ENCODE measurements at regions not wholly inside any gene's neighbourhood (a gene's known extent, or its start where the extent isn't known, plus 50 kb on each side); places are given as distances from the start of the nearest gene placed in this dataset.

DNA sequence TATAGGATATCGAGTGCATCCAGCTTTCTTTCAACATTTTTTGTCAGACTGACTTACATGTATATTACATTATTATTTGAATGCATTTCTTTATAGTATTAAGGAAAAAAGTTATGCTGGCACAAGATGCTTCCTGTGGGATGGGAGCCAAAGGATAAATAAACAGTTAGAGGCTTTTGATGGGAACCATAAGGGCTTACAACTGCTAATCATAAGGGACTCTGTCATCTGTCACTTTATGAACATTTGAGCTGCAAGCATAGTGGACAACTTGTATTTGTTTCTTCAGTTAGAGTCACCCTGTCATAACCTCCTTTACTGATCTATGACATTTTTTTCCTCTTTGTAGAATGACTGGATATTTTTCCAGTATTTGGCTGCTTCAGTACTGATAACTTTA, 132.4 kb upstream of the CHORDC1 start:
- DNase-seq, result no peak
- Histone ChIP-seq H3K27me3 (ENCODE audit: control insufficient read depth in 2 of 2, insufficient read depth in 2 of 2, low read length in 2 of 2) (no peaks in the 10 kb centered on the region), H4K20me1 (ENCODE audit: insufficient read depth, low read length) (no peaks in the 10 kb centered on the region), H3K4me2 (replicated peaks; ENCODE audit: extremely low read depth, low read length, poor library complexity, severe bottlenecking) (no peak overlapping the region), H2AFZ (ENCODE audit: insufficient read depth, low read depth, low read length, poor library complexity, severe bottlenecking) (no peak overlapping the region), H3K4me1 (ENCODE audit: control insufficient read depth in 1 of 2, insufficient read depth in 2 of 2, low read length in 2 of 2) (peaks cover under 1% of the 10 kb centered on the region in 2 donors), H3K4me3 (replicated peaks in 1 of 3; ENCODE audit: low read depth in 2 of 3, low read length in 3 of 3) (no peak overlapping the region), H3K9ac (ENCODE audit: insufficient read depth, low read length, poor library complexity, severe bottlenecking) (no peak overlapping the region), H3K9me3 (replicated peaks in 1 of 2; ENCODE audit: control insufficient read depth in 1 of 2, insufficient read depth in 1 of 2, low read length in 2 of 2) (no peaks in the 10 kb centered on the region), H3K27ac (ENCODE audit: low read depth in 1 of 2, low read length in 2 of 2) (no peak overlapping the region), H3K36me3 (replicated peaks in 1 of 2; ENCODE audit: control insufficient read depth in 1 of 2, insufficient read depth in 2 of 2, low read length in 2 of 2) (no peaks in the 10 kb centered on the region), H3K79me2 (ENCODE audit: insufficient read depth, low read length) (no peaks in the 10 kb centered on the region)
- H3K4me1 Mint-ChIP-seq, result peaks cover under 1% of the 10 kb centered on the region
- H3K4me3 Mint-ChIP-seq, result no peak overlapping the region
- intact Hi-C loops (cut with micrococcal nuclease), result no loop called here
- peaks cover 0 to 3% (median 0%) of the 10 kb centered on the region in 7 donors for H3K9me3 Mint-ChIP-seq
- H3K36me3 Mint-ChIP-seq, result no peaks in the 10 kb centered on the region
- WGBS (ENCODE audit: insufficient coverage), result no CpG with 5 or more reads among the region's 1 CpG
- TF ChIP-seq, protein P1, sequence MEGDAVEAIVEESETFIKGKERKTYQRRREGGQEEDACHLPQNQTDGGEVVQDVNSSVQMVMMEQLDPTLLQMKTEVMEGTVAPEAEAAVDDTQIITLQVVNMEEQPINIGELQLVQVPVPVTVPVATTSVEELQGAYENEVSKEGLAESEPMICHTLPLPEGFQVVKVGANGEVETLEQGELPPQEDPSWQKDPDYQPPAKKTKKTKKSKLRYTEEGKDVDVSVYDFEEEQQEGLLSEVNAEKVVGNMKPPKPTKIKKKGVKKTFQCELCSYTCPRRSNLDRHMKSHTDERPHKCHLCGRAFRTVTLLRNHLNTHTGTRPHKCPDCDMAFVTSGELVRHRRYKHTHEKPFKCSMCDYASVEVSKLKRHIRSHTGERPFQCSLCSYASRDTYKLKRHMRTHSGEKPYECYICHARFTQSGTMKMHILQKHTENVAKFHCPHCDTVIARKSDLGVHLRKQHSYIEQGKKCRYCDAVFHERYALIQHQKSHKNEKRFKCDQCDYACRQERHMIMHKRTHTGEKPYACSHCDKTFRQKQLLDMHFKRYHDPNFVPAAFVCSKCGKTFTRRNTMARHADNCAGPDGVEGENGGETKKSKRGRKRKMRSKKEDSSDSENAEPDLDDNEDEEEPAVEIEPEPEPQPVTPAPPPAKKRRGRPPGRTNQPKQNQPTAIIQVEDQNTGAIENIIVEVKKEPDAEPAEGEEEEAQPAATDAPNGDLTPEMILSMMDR (IDR thresholded peaks at IDR 0.05), result no peak
- peaks cover 0 to 1% (median 0%) of the 10 kb centered on the region in 3 donors for H3K27me3 Mint-ChIP-seq (ENCODE audit: low read depth in 3 of 3)
- H3K27ac Mint-ChIP-seq, result no peak overlapping the region

DNA sequence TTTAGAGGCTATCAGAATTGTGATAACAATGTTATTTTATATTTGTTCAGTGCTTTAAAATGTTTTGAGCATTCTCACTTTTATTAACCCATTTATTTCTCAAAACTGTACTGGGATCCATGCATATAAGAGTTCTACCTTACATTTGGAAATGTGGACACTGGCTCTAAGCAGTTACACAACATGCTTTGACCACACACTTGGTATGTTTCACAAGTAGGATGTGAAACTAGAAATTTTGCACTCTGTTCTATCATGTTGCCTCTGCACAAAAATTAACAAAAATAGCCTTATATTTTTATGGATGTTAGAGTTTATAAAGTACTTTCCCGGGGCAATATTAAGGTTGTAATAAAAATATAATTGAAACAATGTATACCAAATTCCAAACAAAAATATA, 126.9 kb upstream of the CHORDC1 start:
- Histone ChIP-seq H2AFZ (ENCODE audit: insufficient read depth, low read depth, low read length, poor library complexity, severe bottlenecking) (no peak overlapping the region), H3K27ac (ENCODE audit: low read depth in 1 of 2, low read length in 2 of 2) (peak overlapping the region in 1 of 2 donors; percentile 15), H3K4me3 (replicated peaks in 1 of 3; ENCODE audit: low read depth in 2 of 3, low read length in 3 of 3) (no peak overlapping the region), H3K27me3 (ENCODE audit: control insufficient read depth in 2 of 2, insufficient read depth in 2 of 2, low read length in 2 of 2) (no peaks in the 10 kb centered on the region), H3K4me1 (ENCODE audit: control insufficient read depth in 1 of 2, insufficient read depth in 2 of 2, low read length in 2 of 2) (peaks cover 11 to 17% of the 10 kb centered on the region in 2 donors), H3K9me3 (replicated peaks in 1 of 2; ENCODE audit: control insufficient read depth in 1 of 2, insufficient read depth in 1 of 2, low read length in 2 of 2) (no peaks in the 10 kb centered on the region), H4K20me1 (ENCODE audit: insufficient read depth, low read length) (no peaks in the 10 kb centered on the region), H3K36me3 (replicated peaks in 1 of 2; ENCODE audit: control insufficient read depth in 1 of 2, insufficient read depth in 2 of 2, low read length in 2 of 2) (no peaks in the 10 kb centered on the region), H3K79me2 (ENCODE audit: insufficient read depth, low read length) (no peaks in the 10 kb centered on the region), H3K4me2 (replicated peaks; ENCODE audit: extremely low read depth, low read length, poor library complexity, severe bottlenecking) (peak overlapping the region; percentile 48), H3K9ac (ENCODE audit: insufficient read depth, low read length, poor library complexity, severe bottlenecking) (no peak overlapping the region)
- Mint-ChIP-seq H3K4me3 (peak overlapping the region in 1 of 2 donors; percentile 4), H3K27me3 (ENCODE audit: low read depth in 3 of 3) (no peaks in the 10 kb centered on the region), H3K4me1 (peaks cover 17% of the 10 kb centered on the region), H3K36me3 (no peaks in the 10 kb centered on the region), H3K9me3 (peaks cover 0 to 2% (median 0%) of the 10 kb centered on the region in 7 donors), H3K27ac (peak overlapping the region in 5 of 7 donors; percentile 0 to 59 (median 10))
- WGBS (ENCODE audit: insufficient coverage), result no CpG with 5 or more reads among the region's 1 CpG
- intact Hi-C loops (cut with micrococcal nuclease), result no loop called here
- TF ChIP-seq, protein P1 (IDR thresholded peaks at IDR 0.05), result no peak
- peak; percentile 3 to 22 (median 14) for DNase-seq

Data from CD14-positive monocyte (primary cell).